OCI-LY1 (cell line): ENCODE measurements at regions not wholly inside any gene's neighbourhood (a gene's known extent, or its start where the extent isn't known, plus 50 kb on each side); places are given as distances from the start of the nearest gene placed in this dataset.
"Not testable (repeated sequence)": the region's sequence is repeated elsewhere in the genome, so short reads cannot be mapped to it uniquely, and the experiment has no call there.

Experiments
- H2AFZ ChIP-seq: fragments of 200-600 bp; sonication (generic), shearing (Covaris generic); 2 replicates; pipeline ENCODE4 v1.6.0; 2014; ENCODE audit warnings: antibody characterized with exemption, mild to moderate bottlenecking, low read length
- H3F3A ChIP-seq: fragments of 200-600 bp; sonication (generic), shearing (Covaris generic); 2 replicates; pipeline ENCODE4 v1.6.0; 2014; ENCODE audit warnings: mild to moderate bottlenecking, antibody characterized with exemption, low read length, moderate library complexity; ENCODE audit not compliant: insufficient read depth
- H3K27ac ChIP-seq: fragments of 200-600 bp; sonication (generic); 2 replicates; pipeline ENCODE4 v1.5.1; 2014; ENCODE audit warnings: low read length, mixed run types, mild to moderate bottlenecking, low read depth; ENCODE audit not compliant: poor library complexity, severe bottlenecking
- H3K27me3 ChIP-seq: fragments of 200-600 bp; sonication (generic); 2 replicates; pipeline ENCODE4 v1.6.0; 2014; ENCODE audit warnings: antibody characterized with exemption, mild to moderate bottlenecking, low read length, moderate library complexity; ENCODE audit not compliant: insufficient read depth
- H3K36me3 ChIP-seq: fragments of 200-600 bp; sonication (generic); 2 replicates; pipeline ENCODE4 v1.6.1; 2014; ENCODE audit warnings: mild to moderate bottlenecking, antibody characterized with exemption, low read length, moderate library complexity, mixed read lengths; ENCODE audit not compliant: insufficient read depth
- H3K4me1 ChIP-seq: fragments of 200-600 bp; sonication (generic); 2 replicates; pipeline ENCODE4 v1.5.1; 2014; ENCODE audit warnings: mild to moderate bottlenecking, low read length, moderate library complexity; ENCODE audit not compliant: insufficient read depth, severe bottlenecking
- H3K4me2 ChIP-seq: fragments of 200-600 bp; sonication (generic), shearing (Covaris generic); 2 replicates; pipeline ENCODE4 v1.6.1; 2014; ENCODE audit warnings: low read length
- H3K4me3 ChIP-seq: fragments of 200-600 bp; sonication (generic); 2 replicates; pipeline ENCODE4 v1.5.1; 2014; ENCODE audit warnings: low read length, low read depth, mild to moderate bottlenecking, mixed read lengths; ENCODE audit not compliant: poor library complexity, severe bottlenecking
- H3K79me2 ChIP-seq: fragments of 200-600 bp; shearing (Covaris generic); 2 replicates; pipeline ENCODE4 v1.6.1; 2016; ENCODE audit warnings: mixed run types, low read length, mixed read lengths; ENCODE audit not compliant: insufficient read depth
- H3K9ac ChIP-seq: fragments of 200-600 bp; sonication (generic), shearing (Covaris generic); 2 replicates; pipeline ENCODE4 v1.6.1; 2014; ENCODE audit warnings: mild to moderate bottlenecking, low read length, mixed read lengths
- H3K9me2 ChIP-seq: fragments of 200-600 bp; sonication (generic), shearing (Covaris generic); 2 replicates; pipeline ENCODE4 v1.6.1; 2014; ENCODE audit warnings: low read depth, mild to moderate bottlenecking, low read length, mixed read lengths
- H3K9me3 ChIP-seq: fragments of 200-600 bp; shearing (Covaris generic); 2 replicates; pipeline ENCODE4 v1.6.1; 2014; ENCODE audit warnings: low read length, mixed read lengths
- H4K20me1 ChIP-seq: fragments of 200-600 bp; sonication (generic), shearing (Covaris generic); 2 replicates; pipeline ENCODE4 v1.6.0; 2016; ENCODE audit warnings: mild to moderate bottlenecking, low read length; ENCODE audit not compliant: insufficient read depth

GRCh38 chr3:195638456-195638855 is 54.7 kb upstream of the APOD start:
- H3K27ac ChIP-seq: not testable (repeated sequence)

GRCh38 chr3:195637473-195638233 is 53.9 kb upstream of the APOD start:
- not testable (repeated sequence) for H2AFZ ChIP-seq, H3K9ac ChIP-seq, H3K36me3 ChIP-seq, H4K20me1 ChIP-seq, H3K4me2 ChIP-seq, H3K4me3 ChIP-seq, H3K79me2 ChIP-seq, H3K27ac ChIP-seq, H3K9me3 ChIP-seq, H3K27me3 ChIP-seq, H3K9me2 ChIP-seq, H3F3A ChIP-seq
- peaks cover 13% of the 10 kb centered on the region for H3K4me1 ChIP-seq

More at GRCh38 chr3:195638456-195638855, 54.7 kb upstream of the APOD start:
- H3K9ac ChIP-seq, H2AFZ ChIP-seq, H3K27me3 ChIP-seq, H3K9me3 ChIP-seq, H3K4me3 ChIP-seq, H3K36me3 ChIP-seq, H3K79me2 ChIP-seq, H3F3A ChIP-seq, H4K20me1 ChIP-seq, H3K4me2 ChIP-seq, H3K9me2 ChIP-seq: not testable (repeated sequence)
- peaks cover 13% of the 10 kb centered on the region for H3K4me1 ChIP-seq

GRCh38 chr3:195637011-195637410 is 53.3 kb upstream of the APOD start:
- Histone ChIP-seq H3K4me2 (peak overlapping the region; percentile 38; the same call in 1 of the 2 replicates), H3K4me3 (peak overlapping the region; percentile 33), H3K4me1 (peaks cover 15% of the 10 kb centered on the region)
- H4K20me1 ChIP-seq, H3K9ac ChIP-seq, H3F3A ChIP-seq, H3K27ac ChIP-seq, H3K36me3 ChIP-seq, H3K27me3 ChIP-seq, H2AFZ ChIP-seq, H3K9me2 ChIP-seq, H3K79me2 ChIP-seq, H3K9me3 ChIP-seq: not testable (repeated sequence)

- not testable (repeated sequence) for H4K20me1 ChIP-seq, H3K79me2 ChIP-seq, H3K9me3 ChIP-seq, H3K27me3 ChIP-seq, H3K9me2 ChIP-seq, H3K36me3 ChIP-seq, H3F3A ChIP-seq, H2AFZ ChIP-seq
- peak overlapping the region; percentile 61 for H3K4me2 ChIP-seq
- peak overlapping the region; percentile 52 for H3K4me3 ChIP-seq
- H3K4me1 ChIP-seq: peaks cover 17% of the 10 kb centered on the region
- H3K27ac ChIP-seq: peak overlapping the region; percentile 20
- peak overlapping the region; percentile 46; the same call in 1 of the 2 replicates for H3K9ac ChIP-seq
These were observed 52.4 kb upstream of the APOD start for GRCh38 chr3:195635898-195636685.

- not testable (repeated sequence) for H3K36me3 ChIP-seq, H3K9me3 ChIP-seq, H3K9me2 ChIP-seq, H3K27ac ChIP-seq, H4K20me1 ChIP-seq, H3K9ac ChIP-seq, H3F3A ChIP-seq, H3K79me2 ChIP-seq, H3K27me3 ChIP-seq, H2AFZ ChIP-seq
- H3K4me1 ChIP-seq: peaks cover 17% of the 10 kb centered on the region
- H3K4me2 ChIP-seq: peak overlapping the region; percentile 61
- peak overlapping the region; percentile 52 for H3K4me3 ChIP-seq
These were observed 51.6 kb upstream of the APOD start for GRCh38 chr3:195635262-195635873.

GRCh38 chr3:195634426-195635261 is 50.9 kb upstream of the APOD start:
- peak overlapping the region; percentile 60; the same call in 1 of the 2 replicates for H3K9ac ChIP-seq

More at GRCh38 chr3:195634426-195635261, 50.9 kb upstream of the APOD start:
- not testable (repeated sequence) for H2AFZ ChIP-seq, H3K27me3 ChIP-seq, H3F3A ChIP-seq, H3K9me3 ChIP-seq, H4K20me1 ChIP-seq, H3K9me2 ChIP-seq, H3K36me3 ChIP-seq, H3K79me2 ChIP-seq, H3K27ac ChIP-seq
- H3K4me3 ChIP-seq: peak overlapping the region; percentile 63
- H3K4me1 ChIP-seq: peaks cover 17% of the 10 kb centered on the region
- H3K4me2 ChIP-seq: peak overlapping the region; percentile 54; the same call in 1 of the 2 replicates
